ENCODE measurements at regions not wholly inside any gene's neighbourhood (a gene's known extent, or its start where the extent isn't known, plus 50 kb on each side); places are given as distances from the start of the nearest gene placed in this dataset.
A peak's percentile ranks its signal among the peaks of the same experiment; 100 is the strongest.

DNA sequence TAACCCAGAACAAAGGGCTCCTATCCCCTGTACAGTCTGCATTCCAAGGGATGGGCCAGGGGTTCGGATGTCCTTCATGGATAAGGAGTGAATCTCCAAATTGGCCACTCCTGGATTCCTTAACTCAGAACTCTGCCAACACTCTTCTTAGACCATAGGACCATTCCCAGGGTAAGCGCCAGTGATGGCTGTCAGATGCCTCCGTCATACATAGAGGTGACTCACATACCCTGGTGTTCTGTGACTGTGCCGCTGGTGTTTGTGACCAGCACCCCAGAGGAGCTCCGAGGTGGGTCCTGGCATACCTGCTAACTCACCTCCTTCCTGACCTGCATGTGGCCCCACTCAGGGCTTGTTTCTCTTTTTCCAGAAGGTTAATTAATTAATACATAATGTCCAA lies 134.7 kb downstream of the KLF13 start:
- Mint-ChIP-seq H3K4me3 (no peak overlapping the region), H3K9me3 (no peaks in the 10 kb centered on the region), H3K36me3 (ENCODE audit: low read depth) (no peaks in the 10 kb centered on the region), H3K4me1 (no peaks in the 10 kb centered on the region), H3K27ac (no peak overlapping the region), H3K27me3 (ENCODE audit: insufficient read depth) (peaks cover 11% of the 10 kb centered on the region)
- no peaks in the 10 kb centered on the region for H3K9me3 ChIP-seq (ENCODE audit: control insufficient read depth, low read length)
- DNase-seq, result peak; percentile 18
- TF ChIP-seq, protein P1, sequence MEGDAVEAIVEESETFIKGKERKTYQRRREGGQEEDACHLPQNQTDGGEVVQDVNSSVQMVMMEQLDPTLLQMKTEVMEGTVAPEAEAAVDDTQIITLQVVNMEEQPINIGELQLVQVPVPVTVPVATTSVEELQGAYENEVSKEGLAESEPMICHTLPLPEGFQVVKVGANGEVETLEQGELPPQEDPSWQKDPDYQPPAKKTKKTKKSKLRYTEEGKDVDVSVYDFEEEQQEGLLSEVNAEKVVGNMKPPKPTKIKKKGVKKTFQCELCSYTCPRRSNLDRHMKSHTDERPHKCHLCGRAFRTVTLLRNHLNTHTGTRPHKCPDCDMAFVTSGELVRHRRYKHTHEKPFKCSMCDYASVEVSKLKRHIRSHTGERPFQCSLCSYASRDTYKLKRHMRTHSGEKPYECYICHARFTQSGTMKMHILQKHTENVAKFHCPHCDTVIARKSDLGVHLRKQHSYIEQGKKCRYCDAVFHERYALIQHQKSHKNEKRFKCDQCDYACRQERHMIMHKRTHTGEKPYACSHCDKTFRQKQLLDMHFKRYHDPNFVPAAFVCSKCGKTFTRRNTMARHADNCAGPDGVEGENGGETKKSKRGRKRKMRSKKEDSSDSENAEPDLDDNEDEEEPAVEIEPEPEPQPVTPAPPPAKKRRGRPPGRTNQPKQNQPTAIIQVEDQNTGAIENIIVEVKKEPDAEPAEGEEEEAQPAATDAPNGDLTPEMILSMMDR (conservative IDR thresholded peaks at IDR 0.05), result no peak
- no peaks in the 10 kb centered on the region for H3K4me1 ChIP-seq (ENCODE audit: control insufficient read depth, insufficient read depth, low read length)
- no peaks in the 10 kb centered on the region for H3K36me3 ChIP-seq (ENCODE audit: control insufficient read depth, insufficient read depth, low read length)
- 88 to 100% methylated on average over 3 to 5 of the region's 5 CpGs for WGBS, 2 experiments (ENCODE audit: insufficient coverage in 1 of 2, insufficient read length in 1 of 2)
- no peak overlapping the region for H3K27ac ChIP-seq (ENCODE audit: low read depth, low read length)
- H3K4me3 ChIP-seq (ENCODE audit: low read length), result no peak overlapping the region
- no peak overlapping the region for H3K9ac ChIP-seq (ENCODE audit: extremely low read depth, low read length, poor library complexity, severe bottlenecking)
- H3K27me3 ChIP-seq (ENCODE audit: control insufficient read depth, insufficient read depth, low read length, poor library complexity, severe bottlenecking), result no peaks in the 10 kb centered on the region

DNA sequence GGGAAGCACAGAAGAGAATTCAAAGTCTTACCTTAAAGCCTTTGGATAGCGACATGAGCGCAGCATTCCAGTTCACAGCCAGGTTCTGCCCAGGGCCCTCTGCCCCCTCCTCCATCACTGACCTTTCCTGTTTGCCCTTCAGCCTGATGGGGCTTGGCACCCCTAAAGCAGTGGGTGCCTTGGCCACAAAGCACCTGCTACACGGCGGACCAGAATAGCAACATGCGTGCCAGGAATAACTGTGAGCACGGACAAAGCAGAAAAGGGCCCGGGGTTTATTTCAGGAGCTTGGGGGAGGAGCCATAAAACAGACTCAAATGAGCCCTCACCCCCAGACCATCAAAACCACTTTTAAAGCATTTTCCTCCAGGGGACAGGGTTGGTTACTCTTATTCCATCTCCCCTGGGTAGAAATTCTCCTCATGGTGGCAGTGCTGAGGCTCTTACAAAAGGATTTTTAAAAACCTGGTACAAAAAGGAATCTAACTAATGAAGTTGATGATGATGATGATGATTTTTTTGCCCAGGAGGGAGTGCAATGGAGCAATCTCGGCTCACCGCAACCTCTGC lies 135.4 kb downstream of the KLF13 start:
- Mint-ChIP-seq H3K36me3 (ENCODE audit: low read depth) (no peaks in the 10 kb centered on the region), H3K9me3 (no peaks in the 10 kb centered on the region), H3K27me3 (ENCODE audit: insufficient read depth) (peaks cover 11% of the 10 kb centered on the region), H3K27ac (no peak overlapping the region), H3K4me1 (no peaks in the 10 kb centered on the region), H3K4me3 (no peak overlapping the region)
- DNase-seq, result peak; percentile 44
- Histone ChIP-seq H3K4me3 (ENCODE audit: low read length) (no peak overlapping the region), H3K27ac (ENCODE audit: low read depth, low read length) (no peak overlapping the region), H3K36me3 (ENCODE audit: control insufficient read depth, insufficient read depth, low read length) (no peaks in the 10 kb centered on the region), H3K4me1 (ENCODE audit: control insufficient read depth, insufficient read depth, low read length) (no peaks in the 10 kb centered on the region), H3K9me3 (ENCODE audit: control insufficient read depth, low read length) (no peaks in the 10 kb centered on the region), H3K9ac (ENCODE audit: extremely low read depth, low read length, poor library complexity, severe bottlenecking) (no peak overlapping the region), H3K27me3 (ENCODE audit: control insufficient read depth, insufficient read depth, low read length, poor library complexity, severe bottlenecking) (no peaks in the 10 kb centered on the region)
- WGBS, 2 experiments (ENCODE audit: insufficient coverage in 1 of 2, insufficient read length in 1 of 2), result 86 to 89% methylated on average over 2 to 9 of the region's 9 CpGs
- TF ChIP-seq, protein P1 (conservative IDR thresholded peaks at IDR 0.05), result peak; percentile 56

DNA sequence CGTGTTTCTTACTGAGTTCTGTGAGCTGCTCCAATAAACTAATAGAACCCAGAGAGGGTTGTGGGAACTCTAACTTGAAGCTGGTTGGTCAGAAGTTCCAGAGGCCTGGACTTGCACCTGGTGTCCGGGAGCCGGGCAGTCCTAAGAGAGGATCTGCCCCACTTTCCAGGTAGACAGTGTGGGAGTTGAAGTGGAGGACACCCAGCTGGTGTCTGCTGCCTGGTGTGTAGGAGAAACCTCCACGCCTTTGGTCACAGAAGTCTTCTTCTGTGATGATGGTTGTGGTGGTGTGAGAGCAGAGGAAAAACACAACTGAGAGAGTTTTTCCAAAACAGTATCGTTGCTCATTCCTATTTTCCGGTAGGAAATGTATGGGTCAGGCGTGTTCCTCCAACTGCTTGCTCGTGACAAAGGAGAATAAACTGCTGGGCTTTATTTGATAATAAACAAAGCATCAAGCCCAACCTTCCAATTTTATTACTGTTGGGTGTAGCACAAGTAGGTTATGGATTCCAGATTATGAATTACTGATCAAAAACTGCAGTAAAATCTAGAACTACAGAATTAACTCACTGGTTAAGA lies 137.0 kb downstream of the KLF13 start:
- Histone ChIP-seq H3K36me3 (ENCODE audit: control insufficient read depth, insufficient read depth, low read length) (no peaks in the 10 kb centered on the region), H3K9me3 (ENCODE audit: control insufficient read depth, low read length) (no peaks in the 10 kb centered on the region), H3K9ac (ENCODE audit: extremely low read depth, low read length, poor library complexity, severe bottlenecking) (no peak overlapping the region), H3K27ac (ENCODE audit: low read depth, low read length) (no peak overlapping the region), H3K4me1 (ENCODE audit: control insufficient read depth, insufficient read depth, low read length) (no peaks in the 10 kb centered on the region), H3K4me3 (ENCODE audit: low read length) (no peak overlapping the region), H3K27me3 (ENCODE audit: control insufficient read depth, insufficient read depth, low read length, poor library complexity, severe bottlenecking) (no peaks in the 10 kb centered on the region)
- Mint-ChIP-seq H3K36me3 (ENCODE audit: low read depth) (no peaks in the 10 kb centered on the region), H3K27me3 (ENCODE audit: insufficient read depth) (peaks cover 8% of the 10 kb centered on the region), H3K4me1 (no peaks in the 10 kb centered on the region), H3K4me3 (no peak overlapping the region), H3K27ac (no peak overlapping the region), H3K9me3 (no peaks in the 10 kb centered on the region)
- peak; percentile 20 for DNase-seq
- TF ChIP-seq, protein P1 (conservative IDR thresholded peaks at IDR 0.05), result no peak
- 87 to 100% methylated on average over 3 to 8 of the region's 8 CpGs for WGBS, 2 experiments (ENCODE audit: insufficient coverage in 1 of 2, insufficient read length in 1 of 2)

Measured in endodermal cell (in vitro differentiated cells).